Vagina (tissue), 2 donors: ENCODE measurements at regions not wholly inside any gene's neighbourhood (a gene's known extent, or its start where the extent isn't known, plus 50 kb on each side); places are given as distances from the start of the nearest gene placed in this dataset.

Experiments
- POLR2A ChIP-seq, 2 donors: fragments of 450-650 bp; IDR thresholded peaks; one replicate each; pipeline ENCODE4 v1.6.1; 2017; ENCODE audit warnings: antibody characterized with exemption in 2 of 2, mild to moderate bottlenecking in 2 of 2, moderate library complexity in 2 of 2
- TF ChIP-seq, protein P1 (sequence below), 3 experiments: fragments of 450-650 bp in 2 of 3; fragments of 200-600 bp in 1 of 3; sonication (generic) in 1 of 3; IDR thresholded peaks; one replicate each; pipeline ENCODE4 v1.5.1; 2017 to 2019; ENCODE audit warnings: antibody characterized with exemption in 3 of 3, mild to moderate bottlenecking in 2 of 3, moderate library complexity in 2 of 3

DNA sequence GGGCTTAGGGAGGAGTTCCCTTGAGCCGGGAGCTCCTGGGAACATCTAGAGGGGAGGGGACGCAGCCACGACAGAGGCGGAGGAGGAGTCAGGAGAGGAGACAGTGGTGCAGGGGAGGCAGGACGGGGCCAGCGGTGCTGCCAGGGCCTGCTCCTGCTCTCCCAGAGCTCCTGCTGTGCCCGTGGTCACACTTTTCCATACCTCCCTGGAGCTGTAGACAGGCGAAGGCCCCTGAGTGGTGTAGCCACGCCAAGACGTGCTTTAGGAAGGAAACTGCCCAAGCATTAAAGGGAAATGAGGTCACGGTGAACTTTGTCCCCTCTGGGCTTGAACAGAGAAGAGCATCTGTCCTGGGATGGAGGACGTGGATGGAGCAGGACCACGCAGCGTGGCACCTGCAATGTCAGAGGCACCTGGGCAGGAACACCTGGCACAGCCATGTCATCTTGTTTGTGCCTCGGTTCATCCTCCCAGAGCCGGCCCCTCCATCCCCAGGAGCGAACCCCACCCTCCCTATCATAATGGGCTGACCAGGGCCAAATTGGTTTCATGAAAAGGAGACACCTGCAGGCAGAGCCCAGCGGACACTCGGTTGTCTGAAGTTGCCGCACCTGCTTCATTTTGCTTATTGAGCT is 239.5 kb upstream of the SFSWAP start:
- TF ChIP-seq, protein P1, sequence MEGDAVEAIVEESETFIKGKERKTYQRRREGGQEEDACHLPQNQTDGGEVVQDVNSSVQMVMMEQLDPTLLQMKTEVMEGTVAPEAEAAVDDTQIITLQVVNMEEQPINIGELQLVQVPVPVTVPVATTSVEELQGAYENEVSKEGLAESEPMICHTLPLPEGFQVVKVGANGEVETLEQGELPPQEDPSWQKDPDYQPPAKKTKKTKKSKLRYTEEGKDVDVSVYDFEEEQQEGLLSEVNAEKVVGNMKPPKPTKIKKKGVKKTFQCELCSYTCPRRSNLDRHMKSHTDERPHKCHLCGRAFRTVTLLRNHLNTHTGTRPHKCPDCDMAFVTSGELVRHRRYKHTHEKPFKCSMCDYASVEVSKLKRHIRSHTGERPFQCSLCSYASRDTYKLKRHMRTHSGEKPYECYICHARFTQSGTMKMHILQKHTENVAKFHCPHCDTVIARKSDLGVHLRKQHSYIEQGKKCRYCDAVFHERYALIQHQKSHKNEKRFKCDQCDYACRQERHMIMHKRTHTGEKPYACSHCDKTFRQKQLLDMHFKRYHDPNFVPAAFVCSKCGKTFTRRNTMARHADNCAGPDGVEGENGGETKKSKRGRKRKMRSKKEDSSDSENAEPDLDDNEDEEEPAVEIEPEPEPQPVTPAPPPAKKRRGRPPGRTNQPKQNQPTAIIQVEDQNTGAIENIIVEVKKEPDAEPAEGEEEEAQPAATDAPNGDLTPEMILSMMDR (IDR thresholded peaks at IDR 0.05) = no peak
- no peak for TF ChIP-seq POLR2A (IDR thresholded peaks at IDR 0.05)
